ENCODE measurements at regions not wholly inside any gene's neighbourhood (a gene's known extent, or its start where the extent isn't known, plus 50 kb on each side); places are given as distances from the start of the nearest gene placed in this dataset.

- no peaks in the 10 kb centered on the region for H3K9me3 Mint-ChIP-seq
- no peaks in the 10 kb centered on the region for H3K27me3 Mint-ChIP-seq (ENCODE audit: low read depth, poor library complexity)
- TF ChIP-seq, protein P1, sequence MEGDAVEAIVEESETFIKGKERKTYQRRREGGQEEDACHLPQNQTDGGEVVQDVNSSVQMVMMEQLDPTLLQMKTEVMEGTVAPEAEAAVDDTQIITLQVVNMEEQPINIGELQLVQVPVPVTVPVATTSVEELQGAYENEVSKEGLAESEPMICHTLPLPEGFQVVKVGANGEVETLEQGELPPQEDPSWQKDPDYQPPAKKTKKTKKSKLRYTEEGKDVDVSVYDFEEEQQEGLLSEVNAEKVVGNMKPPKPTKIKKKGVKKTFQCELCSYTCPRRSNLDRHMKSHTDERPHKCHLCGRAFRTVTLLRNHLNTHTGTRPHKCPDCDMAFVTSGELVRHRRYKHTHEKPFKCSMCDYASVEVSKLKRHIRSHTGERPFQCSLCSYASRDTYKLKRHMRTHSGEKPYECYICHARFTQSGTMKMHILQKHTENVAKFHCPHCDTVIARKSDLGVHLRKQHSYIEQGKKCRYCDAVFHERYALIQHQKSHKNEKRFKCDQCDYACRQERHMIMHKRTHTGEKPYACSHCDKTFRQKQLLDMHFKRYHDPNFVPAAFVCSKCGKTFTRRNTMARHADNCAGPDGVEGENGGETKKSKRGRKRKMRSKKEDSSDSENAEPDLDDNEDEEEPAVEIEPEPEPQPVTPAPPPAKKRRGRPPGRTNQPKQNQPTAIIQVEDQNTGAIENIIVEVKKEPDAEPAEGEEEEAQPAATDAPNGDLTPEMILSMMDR (IDR thresholded peaks at IDR 0.05) = no peak
- H3K4me1 Mint-ChIP-seq = peaks cover 5% of the 10 kb centered on the region
- no peak overlapping the region for H3K4me3 Mint-ChIP-seq
- H3K36me3 Mint-ChIP-seq (ENCODE audit: low read depth) = no peaks in the 10 kb centered on the region
- no peak overlapping the region for H3K27ac Mint-ChIP-seq
- no peak for DNase-seq
These were observed 565.3 kb upstream of the NEGR1 start for GRCh38 chr1:72847651-72848050.

GRCh38 chr1:72846476-72847278, 564.3 kb upstream of the NEGR1 start:
- Mint-ChIP-seq H3K9me3 (no peaks in the 10 kb centered on the region), H3K27ac (no peak overlapping the region), H3K36me3 (ENCODE audit: low read depth) (no peaks in the 10 kb centered on the region), H3K4me3 (no peak overlapping the region), H3K27me3 (ENCODE audit: low read depth, poor library complexity) (no peaks in the 10 kb centered on the region), H3K4me1 (peaks cover 5% of the 10 kb centered on the region)
- no peak for DNase-seq
- TF ChIP-seq, protein P1 (IDR thresholded peaks at IDR 0.05) = no peak

GRCh38 chr1:72845981-72846380, 563.6 kb upstream of the NEGR1 start:
- no peak for DNase-seq
- H3K4me1 Mint-ChIP-seq = peaks cover 5% of the 10 kb centered on the region
- no peak overlapping the region for H3K27ac Mint-ChIP-seq
- no peaks in the 10 kb centered on the region for H3K27me3 Mint-ChIP-seq (ENCODE audit: low read depth, poor library complexity)
- TF ChIP-seq, protein P1 (IDR thresholded peaks at IDR 0.05) = no peak
- H3K36me3 Mint-ChIP-seq (ENCODE audit: low read depth) = no peaks in the 10 kb centered on the region
- H3K9me3 Mint-ChIP-seq = no peaks in the 10 kb centered on the region
- no peak overlapping the region for H3K4me3 Mint-ChIP-seq

GRCh38 chr1:72845381-72845780, 563.0 kb upstream of the NEGR1 start:
- Mint-ChIP-seq H3K27ac (no peak overlapping the region), H3K27me3 (ENCODE audit: low read depth, poor library complexity) (no peaks in the 10 kb centered on the region), H3K4me3 (no peak overlapping the region), H3K9me3 (no peaks in the 10 kb centered on the region), H3K36me3 (ENCODE audit: low read depth) (no peaks in the 10 kb centered on the region), H3K4me1 (peaks cover 5% of the 10 kb centered on the region)
- TF ChIP-seq, protein P1 (IDR thresholded peaks at IDR 0.05) = no peak
- no peak for DNase-seq

- Mint-ChIP-seq H3K4me3 (no peak overlapping the region), H3K4me1 (peaks cover 14% of the 10 kb centered on the region), H3K27ac (peak overlapping the region; percentile 37), H3K27me3 (ENCODE audit: low read depth, poor library complexity) (no peaks in the 10 kb centered on the region), H3K9me3 (peaks cover 40% of the 10 kb centered on the region), H3K36me3 (ENCODE audit: low read depth) (peaks cover 6% of the 10 kb centered on the region)
- peak; percentile 7 for DNase-seq
- TF ChIP-seq, protein P1 (IDR thresholded peaks at IDR 0.05) = no peak
These were observed 555.4 kb upstream of the NEGR1 start for GRCh38 chr1:72837781-72838180.

Data from nephron progenitor cell (in vitro differentiated cells).